Choroid plexus epithelial cell (primary cell): ENCODE measurements at regions not wholly inside any gene's neighbourhood (a gene's known extent, or its start where the extent isn't known, plus 50 kb on each side); places are given as distances from the start of the nearest gene placed in this dataset.
"Not testable (repeated sequence)": the region's sequence is repeated elsewhere in the genome, so short reads cannot be mapped to it uniquely, and the experiment has no call there.

ENCODE experiments used
- DNase-seq: peaks from one replicate; pipeline ENCODE4 v3.0.0-alpha.2; 2010; ENCODE audit warnings: low read depth
- H3K4me3 ChIP-seq: 2 replicates; pipeline ENCODE4 v1.5.1; 2011; ENCODE audit warnings: low read depth, mild to moderate bottlenecking, control low read depth, low read length, moderate library complexity
- TF ChIP-seq, protein P1 (sequence below): conservative IDR thresholded peaks from 2 replicates; pipeline ENCODE4 v1.5.1; 2011; ENCODE audit warnings: low read depth, mild to moderate bottlenecking, control low read depth, inconsistent platforms, low read length, moderate library complexity

DNA sequence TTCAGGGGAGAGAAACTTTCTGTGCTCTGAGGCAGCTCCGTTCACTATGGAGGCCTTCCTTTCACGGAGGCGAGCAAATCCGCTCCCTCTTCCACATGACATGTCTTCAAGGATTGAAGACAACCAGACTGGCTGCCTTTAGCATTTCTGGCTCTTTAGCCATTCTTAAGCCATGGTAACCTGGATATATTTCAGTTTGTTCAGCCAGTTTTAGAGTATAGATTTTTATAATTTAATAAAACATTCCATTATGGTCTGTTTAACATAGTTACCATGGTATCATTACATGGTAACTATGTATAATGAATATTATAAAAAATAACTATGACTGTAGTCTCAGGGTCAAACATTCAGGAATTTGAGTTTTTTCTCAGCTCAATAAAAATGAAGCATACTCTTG lies 54.2 kb upstream of the NFIA start:
- TF ChIP-seq, protein P1, sequence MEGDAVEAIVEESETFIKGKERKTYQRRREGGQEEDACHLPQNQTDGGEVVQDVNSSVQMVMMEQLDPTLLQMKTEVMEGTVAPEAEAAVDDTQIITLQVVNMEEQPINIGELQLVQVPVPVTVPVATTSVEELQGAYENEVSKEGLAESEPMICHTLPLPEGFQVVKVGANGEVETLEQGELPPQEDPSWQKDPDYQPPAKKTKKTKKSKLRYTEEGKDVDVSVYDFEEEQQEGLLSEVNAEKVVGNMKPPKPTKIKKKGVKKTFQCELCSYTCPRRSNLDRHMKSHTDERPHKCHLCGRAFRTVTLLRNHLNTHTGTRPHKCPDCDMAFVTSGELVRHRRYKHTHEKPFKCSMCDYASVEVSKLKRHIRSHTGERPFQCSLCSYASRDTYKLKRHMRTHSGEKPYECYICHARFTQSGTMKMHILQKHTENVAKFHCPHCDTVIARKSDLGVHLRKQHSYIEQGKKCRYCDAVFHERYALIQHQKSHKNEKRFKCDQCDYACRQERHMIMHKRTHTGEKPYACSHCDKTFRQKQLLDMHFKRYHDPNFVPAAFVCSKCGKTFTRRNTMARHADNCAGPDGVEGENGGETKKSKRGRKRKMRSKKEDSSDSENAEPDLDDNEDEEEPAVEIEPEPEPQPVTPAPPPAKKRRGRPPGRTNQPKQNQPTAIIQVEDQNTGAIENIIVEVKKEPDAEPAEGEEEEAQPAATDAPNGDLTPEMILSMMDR, result no peak
- DNase-seq, result no peak

DNA sequence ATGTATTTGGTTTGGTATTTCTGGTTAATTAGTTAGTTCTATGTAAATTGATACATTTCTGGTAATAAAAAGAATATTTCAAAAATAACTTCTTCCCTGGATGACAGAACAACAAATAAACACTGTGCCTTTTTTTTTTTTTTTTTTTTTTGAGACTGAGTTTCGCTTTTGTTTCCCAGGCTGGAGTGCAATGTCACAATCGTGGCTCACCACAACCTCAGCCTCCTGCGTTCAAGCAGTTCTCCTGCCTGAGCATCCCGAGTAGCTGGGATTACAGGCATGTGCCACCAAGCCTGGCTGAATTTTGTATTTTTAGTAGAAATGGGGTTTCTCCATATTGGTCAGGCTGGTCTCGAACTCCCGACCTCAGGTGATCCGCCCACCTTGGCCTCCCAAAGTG lies 64.3 kb upstream of the NFIA start:
- DNase-seq, result peak; percentile 31
- not testable (repeated sequence) for H3K4me3 ChIP-seq

More for the DNA sequence above, 54.2 kb upstream of the NFIA start:
- no peak overlapping the region for H3K4me3 ChIP-seq

DNA sequence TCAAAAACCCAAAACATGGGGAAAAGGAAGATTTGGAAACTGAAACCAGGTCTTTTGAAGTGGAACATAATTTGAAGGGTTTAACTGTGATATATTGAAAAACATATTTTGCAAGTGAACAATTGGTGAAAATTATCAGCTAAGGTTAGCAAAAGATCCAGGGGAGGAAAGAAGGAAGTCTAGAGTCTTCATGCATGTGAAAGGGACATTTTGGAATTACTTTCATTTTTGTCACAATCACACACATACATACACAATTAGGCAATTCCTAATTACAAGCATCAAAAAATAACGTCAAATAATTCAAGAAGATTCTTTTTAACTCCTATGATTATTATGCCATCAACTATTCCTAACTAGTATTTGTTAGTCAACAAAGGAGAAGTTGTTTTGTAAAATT lies 64.7 kb upstream of the NFIA start:
- no peak overlapping the region for H3K4me3 ChIP-seq
- TF ChIP-seq, protein P1, result no peak
- DNase-seq, result no peak

DNA sequence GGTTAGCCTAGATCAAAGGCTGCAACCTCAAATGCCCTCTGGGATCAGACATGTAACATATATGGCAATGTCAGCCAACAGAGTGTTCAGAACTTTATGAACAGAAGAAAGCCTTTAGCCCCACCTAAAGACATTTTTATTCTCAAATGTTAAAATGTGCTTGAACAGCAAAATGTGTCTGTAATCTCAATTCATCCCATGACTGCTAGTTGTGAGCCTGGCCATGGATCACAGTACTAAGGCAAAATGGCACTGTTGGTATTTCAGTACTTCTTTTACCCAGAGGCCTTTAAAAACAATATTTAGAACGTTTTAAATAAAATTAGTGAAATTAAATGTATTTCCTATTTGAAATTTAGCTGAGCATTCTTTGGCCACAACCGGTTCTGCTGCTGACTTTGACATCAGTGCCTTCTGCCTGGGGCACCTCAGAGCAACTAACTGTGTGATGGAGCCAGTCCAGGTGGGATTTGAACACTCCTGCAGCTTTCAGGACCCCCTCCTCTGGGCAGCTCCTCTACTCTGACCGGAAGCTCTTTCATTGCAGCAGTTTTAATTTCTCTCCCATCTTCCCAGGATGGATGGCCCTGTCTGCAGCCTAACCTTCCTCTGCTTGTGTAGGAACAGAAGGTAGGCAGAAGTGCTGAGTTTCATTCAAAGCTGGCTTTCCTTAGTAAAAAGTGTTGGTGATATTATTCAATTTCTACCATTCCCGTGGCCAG lies 68.3 kb upstream of the NFIA start:
- TF ChIP-seq, protein P1, result no peak
- H3K4me3 ChIP-seq, result no peak overlapping the region
- no peak for DNase-seq

DNA sequence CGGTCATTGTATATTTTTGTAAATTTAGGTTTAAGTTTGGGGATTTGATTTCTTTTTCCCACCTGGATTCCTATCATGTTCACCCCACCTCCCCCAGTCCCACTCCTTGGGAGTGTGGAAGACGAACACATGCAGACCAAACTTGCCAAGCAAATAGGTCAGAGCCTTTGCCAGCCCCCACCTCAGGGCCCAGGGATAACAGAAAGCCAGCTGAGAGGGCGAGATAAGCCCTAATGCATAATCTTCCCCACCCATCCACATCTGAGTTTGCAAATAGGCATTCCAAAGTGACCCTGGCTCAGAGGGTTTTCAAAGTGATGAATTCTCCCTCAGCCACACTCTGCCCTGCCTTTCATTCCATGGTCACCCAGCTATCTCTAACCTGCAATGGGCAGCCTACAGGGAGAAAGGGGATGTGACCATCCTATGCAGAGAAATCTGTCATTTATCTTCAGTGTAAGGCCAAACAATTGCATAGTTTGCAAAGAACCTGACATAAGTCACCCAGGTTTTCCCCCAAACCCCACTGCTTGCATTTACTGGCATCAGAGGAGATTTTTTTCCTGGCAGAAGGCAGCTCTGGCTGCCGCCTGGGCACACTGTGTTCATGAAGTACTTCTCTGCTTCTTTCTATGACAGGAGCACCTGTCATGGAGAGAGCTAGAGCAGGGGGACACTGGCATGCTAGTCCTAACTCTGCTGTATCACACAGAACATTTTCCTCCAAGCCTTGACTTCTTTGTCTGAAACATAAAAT lies 69.0 kb upstream of the NFIA start:
- TF ChIP-seq, protein P1, result no peak
- H3K4me3 ChIP-seq, result no peak overlapping the region
- DNase-seq, result no peak

DNA sequence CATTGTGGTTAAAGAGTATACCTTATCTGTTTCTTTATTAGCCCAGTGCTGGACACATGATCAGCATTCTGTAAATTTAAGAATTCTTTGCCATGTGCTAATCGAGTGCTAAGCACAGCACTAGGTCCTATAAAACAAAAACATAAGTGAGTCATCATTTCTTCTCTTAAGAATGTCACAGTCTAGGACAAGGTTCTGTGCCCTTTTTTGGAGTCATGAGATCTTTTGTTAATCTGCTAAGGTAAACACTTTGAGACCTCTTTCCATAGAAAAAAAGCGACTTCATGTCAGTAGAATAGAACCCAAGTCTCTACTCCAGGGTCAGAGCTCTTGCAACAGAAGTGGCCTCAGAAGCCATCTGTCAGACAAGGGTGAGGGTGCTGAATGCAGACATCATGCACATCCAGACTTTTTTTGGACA lies 70.0 kb upstream of the NFIA start:
- DNase-seq, result no peak
- no peak overlapping the region for H3K4me3 ChIP-seq
- TF ChIP-seq, protein P1, result no peak

DNA sequence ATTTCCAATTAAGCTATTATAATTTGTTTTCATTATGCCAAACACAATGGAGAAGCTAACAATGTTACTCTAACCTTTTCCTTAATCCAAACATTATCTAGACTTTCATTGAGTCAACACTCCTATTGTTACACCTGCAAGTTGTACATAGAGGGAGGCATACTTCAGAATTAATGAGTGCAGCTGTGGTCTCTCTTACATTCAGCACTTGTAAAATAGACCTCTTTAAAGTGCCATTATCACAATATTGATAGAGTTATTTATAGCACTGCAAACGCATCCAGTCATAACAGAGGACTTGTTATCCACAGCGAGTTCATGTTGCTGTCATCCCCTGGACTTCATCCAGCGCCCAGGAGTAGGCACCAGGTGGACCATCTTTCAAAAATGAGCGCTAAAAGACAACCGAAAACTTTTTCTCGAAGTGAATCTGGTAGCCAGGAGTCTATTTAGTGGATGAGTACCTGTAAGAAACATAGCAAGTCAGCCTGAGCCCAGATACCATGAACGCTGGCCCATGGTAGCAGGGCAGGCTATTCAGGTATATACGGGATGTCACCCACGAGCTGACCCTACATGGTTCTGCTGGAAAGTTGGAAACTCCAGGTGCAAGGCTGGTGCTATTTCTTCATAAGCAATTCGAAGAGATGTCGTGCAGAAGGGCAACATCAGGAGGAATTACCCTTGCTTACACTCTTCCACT lies 70.6 kb upstream of the NFIA start:
- DNase-seq, result no peak
- H3K4me3 ChIP-seq, result no peak overlapping the region
- TF ChIP-seq, protein P1, result no peak
